Erythroblast (primary cell): ENCODE measurements at regions not wholly inside any gene's neighbourhood (a gene's known extent, or its start where the extent isn't known, plus 50 kb on each side); places are given as distances from the start of the nearest gene placed in this dataset.

Experiments used
- GATA1 ChIP-seq: IDR thresholded peaks from 2 replicates; pipeline ENCODE4 v1.6.1; 2011; ENCODE audit warnings: low read depth, mild to moderate bottlenecking, control low read depth, low read length, moderate library complexity
- POLR2A ChIP-seq: IDR thresholded peaks from 2 replicates; pipeline ENCODE4 v1.6.1; 2011; ENCODE audit warnings: mild to moderate bottlenecking, low read length

GRCh38 chr2:12929758-12930157 is 213.0 kb downstream of the TRIB2 start:
- TF ChIP-seq POLR2A (no peak), GATA1 (no peak)
